ENCODE measurements at regions not wholly inside any gene's neighbourhood (a gene's known extent, or its start where the extent isn't known, plus 50 kb on each side); places are given as distances from the start of the nearest gene placed in this dataset.
"Not testable (repeated sequence)": the region's sequence is repeated elsewhere in the genome, so short reads cannot be mapped to it uniquely, and the experiment has no call there.

DNA sequence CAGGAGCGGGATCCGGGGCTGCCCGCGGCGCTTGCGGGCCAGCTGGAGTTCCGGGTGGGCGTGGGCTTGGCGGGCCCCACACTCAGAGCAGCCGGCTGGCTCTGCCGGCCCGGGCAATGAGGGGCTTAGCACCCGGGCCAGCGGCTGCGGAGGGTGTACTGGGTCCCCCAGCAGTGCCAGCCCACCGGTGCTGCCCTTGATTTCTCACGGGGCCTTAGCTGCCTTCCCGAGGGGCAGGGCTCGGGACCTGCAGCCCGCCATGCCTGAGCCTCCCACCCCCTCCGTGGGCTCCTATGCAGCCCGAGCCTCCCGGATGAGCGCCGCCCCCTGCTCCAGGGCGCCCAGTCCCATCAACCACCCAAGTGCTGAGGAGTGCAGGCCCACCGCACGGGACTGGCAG lies 121.6 kb downstream of the FAM174A start:
- TF ChIP-seq EZH2 (IDR thresholded peaks at IDR 0.05); FOXP2 (optimal IDR thresholded peaks at IDR 0.05; ENCODE audit: control extremely low read depth, extremely low read length, insufficient read depth); POLR2AphosphoS5 (IDR thresholded peaks at IDR 0.05; ENCODE audit: borderline replicate concordance, low read depth, low read length): not testable (repeated sequence)

Measured in SK-N-MC (cell line).